ENCODE measurements at regions not wholly inside any gene's neighbourhood (a gene's known extent, or its start where the extent isn't known, plus 50 kb on each side); places are given as distances from the start of the nearest gene placed in this dataset.
"Not testable (repeated sequence)": the region's sequence is repeated elsewhere in the genome, so short reads cannot be mapped to it uniquely, and the experiment has no call there.

DNA sequence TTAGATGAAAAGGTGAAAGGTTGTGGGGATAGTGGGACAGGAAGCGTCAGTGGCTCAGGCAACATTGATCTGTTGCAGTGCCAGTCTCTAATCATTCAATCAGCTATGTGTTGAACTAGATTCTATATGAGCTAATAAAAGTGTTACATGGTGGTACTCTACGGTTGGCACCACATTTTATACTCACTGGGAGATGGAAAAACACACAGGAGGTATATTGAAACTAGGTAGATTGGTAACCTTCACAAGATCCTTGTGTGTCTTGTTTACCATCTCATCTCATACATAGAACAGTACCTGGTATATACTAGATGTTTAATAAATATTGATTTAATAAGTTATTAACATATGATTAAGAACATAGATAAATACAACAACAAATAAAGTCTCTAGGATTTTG lies 152.7 kb downstream of the NAA11 start:
- DNase-seq (ENCODE audit: low read depth): no peak
- H3K4me3 ChIP-seq (ENCODE audit: low read depth, low read length): no peak overlapping the region
- no peak for TF ChIP-seq CTCF (IDR thresholded peaks at IDR 0.05; ENCODE audit: insufficient read depth, low read length)

- no peak overlapping the region for H3K4me3 ChIP-seq (ENCODE audit: low read depth, low read length)
- DNase-seq (ENCODE audit: low read depth): no peak
- TF ChIP-seq CTCF (IDR thresholded peaks at IDR 0.05; ENCODE audit: insufficient read depth, low read length): no peak
Measured at GRCh38 chr4:79170077-79170476, 155.8 kb downstream of the NAA11 start.

GRCh38 chr4:79164907-79165610 lies 160.8 kb downstream of the NAA11 start:
- H3K4me3 ChIP-seq (ENCODE audit: low read depth, low read length): no peak overlapping the region
- DNase-seq (ENCODE audit: low read depth): no peak
- TF ChIP-seq CTCF (IDR thresholded peaks at IDR 0.05; ENCODE audit: insufficient read depth, low read length): no peak

DNA sequence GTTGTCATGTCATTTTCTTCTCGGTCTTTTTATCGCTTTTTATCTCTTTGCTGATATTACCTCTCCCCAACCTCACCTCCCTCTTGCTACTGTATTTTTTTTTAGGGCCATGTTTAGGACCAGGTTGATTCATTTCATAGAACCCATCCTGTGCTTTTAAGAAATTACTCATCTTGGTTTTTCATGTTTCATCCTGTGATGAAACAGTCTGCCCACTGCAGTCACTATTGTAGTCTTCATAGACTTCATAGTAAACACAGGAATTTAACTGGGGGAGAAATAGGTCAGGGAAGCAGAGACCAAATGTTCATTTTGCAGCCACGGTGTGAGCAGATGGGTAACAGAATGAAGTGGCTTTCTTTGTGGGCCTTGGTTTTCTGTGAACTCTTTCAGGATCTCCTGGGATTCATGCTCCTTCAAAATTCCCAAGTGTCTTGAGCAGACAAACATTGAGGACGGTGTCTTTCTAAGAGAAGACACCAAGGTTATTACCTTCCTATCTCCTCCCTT lies 161.8 kb downstream of the NAA11 start:
- no peak overlapping the region for H3K4me3 ChIP-seq (ENCODE audit: low read depth, low read length)
- DNase-seq (ENCODE audit: low read depth): no peak
- TF ChIP-seq CTCF (IDR thresholded peaks at IDR 0.05; ENCODE audit: insufficient read depth, low read length): no peak

- TF ChIP-seq CTCF (IDR thresholded peaks at IDR 0.05; ENCODE audit: insufficient read depth, low read length): no peak
- no peak for DNase-seq (ENCODE audit: low read depth)
Measured at GRCh38 chr4:79160962-79161361, 164.9 kb downstream of the NAA11 start.

GRCh38 chr4:79158705-79159104 lies 167.2 kb downstream of the NAA11 start:
- H3K4me3 ChIP-seq (ENCODE audit: low read depth, low read length); DNase-seq (ENCODE audit: low read depth): not testable (repeated sequence)

More at GRCh38 chr4:79160962-79161361, 164.9 kb downstream of the NAA11 start:
- H3K4me3 ChIP-seq (ENCODE audit: low read depth, low read length): no peak overlapping the region

- TF ChIP-seq CTCF (IDR thresholded peaks at IDR 0.05; ENCODE audit: insufficient read depth, low read length): no peak
- no peak overlapping the region for H3K4me3 ChIP-seq (ENCODE audit: low read depth, low read length)
- no peak for DNase-seq (ENCODE audit: low read depth)
Measured at GRCh38 chr4:79155336-79155735, 170.5 kb downstream of the NAA11 start.
